K562 (cell line): ENCODE measurements at regions not wholly inside any gene's neighbourhood (a gene's known extent, or its start where the extent isn't known, plus 50 kb on each side); places are given as distances from the start of the nearest gene placed in this dataset.

Experiments
- ATAC-seq: fragments of 200-7000 bp; cut with Tn5 transposase; 3 replicates; pipeline ENCODE4 v1.9.1; 2020; ENCODE audit warnings: moderate library complexity
- BruUV-seq: library from RNA; stranded (reverse); fragments of 400-500 nt; replicated peaks from 2 replicates; lab custom pipeline; 2021; lab: Mats Ljungman, UMichigan
- CTCF ChIA-PET: fragments of 300-600 bp; formaldehyde crosslinking; extraction: SDS; loops from one replicate; lab custom pipeline; 2021; ENCODE audit warnings: low intra/inter-chr PET ratio; lab: Yijun Ruan, JAX
- POLR2A ChIA-PET: fragments of 300-600, 350-650 bp; sonication (Branson Sonifier 250); formaldehyde crosslinking; extraction: SDS; loops from one replicate; lab custom pipeline; 2021; ENCODE audit warnings: antibody characterized with exemption, inconsistent platforms; lab: Yijun Ruan, JAX
- DNase-seq, 4 experiments: peaks; one replicate each; pipeline versions ENCODE4 v3.0.0 to v3.0.0-alpha.2; 2011 to 2018; ENCODE audit warnings: low spot score in 3 of 4, mixed read lengths in 3 of 4; ENCODE audit errors: extremely low read depth in 1 of 4
- FAIRE-seq: peaks from 2 replicates; lab custom pipeline; 2011; peaks lifted over from hg19 to GRCh38; lab: Jason Lieb, UNC
- H2AFZ ChIP-seq: 2 replicates; pipeline ENCODE4 v1.6.0; 2011; ENCODE audit warnings: low read depth, low read length, control low read depth, inconsistent platforms
- H3K27ac ChIP-seq: fragments of 200-600 bp; 3 replicates; pipeline ENCODE4 v1.8.0; 2011; ENCODE audit warnings: low read depth, mild to moderate bottlenecking, control low read depth, inconsistent platforms, low read length, moderate library complexity, mixed read lengths; ENCODE audit errors: extremely low read depth
- H3K27me3 ChIP-seq, 2 experiments: fragments of 300-600 bp in 1 of 2; 2 replicates in 1 of 2; 3 replicates in 1 of 2; pipeline versions ENCODE4 v1.6.0 to v1.8.0; 2011; ENCODE audit warnings: inconsistent platforms in 2 of 2, low read length in 2 of 2, mild to moderate bottlenecking in 1 of 2, mixed read lengths in 1 of 2, moderate library complexity in 1 of 2; ENCODE audit not compliant: control insufficient read depth in 2 of 2, insufficient read depth in 2 of 2
- H3K36me3 ChIP-seq: fragments of 300-600 bp; 3 replicates; pipeline ENCODE4 v1.8.0; 2011; ENCODE audit warnings: mild to moderate bottlenecking, low read length, inconsistent platforms; ENCODE audit not compliant: control insufficient read depth, insufficient read depth
- H3K4me1 ChIP-seq, 2 experiments: fragments of 200-600 bp in 1 of 2; replicated peaks in 1 of 2; 2 replicates in 1 of 2; 3 replicates in 1 of 2; pipeline versions ENCODE4 v1.5.1 to v1.8.0; 2011; ENCODE audit warnings: inconsistent platforms in 2 of 2, low read length in 2 of 2, mild to moderate bottlenecking in 1 of 2, mixed read lengths in 1 of 2, moderate library complexity in 1 of 2; ENCODE audit not compliant: control insufficient read depth in 2 of 2, insufficient read depth in 2 of 2
- H3K4me2 ChIP-seq: 2 replicates; pipeline ENCODE4 v1.6.1; 2011; ENCODE audit warnings: low read length, control low read depth, inconsistent platforms, mixed read lengths; ENCODE audit not compliant: insufficient read depth
- H3K4me3 ChIP-seq: fragments of 200-600 bp; sonication (generic), shearing (Covaris generic); 2 replicates; pipeline ENCODE4 v1.5.1; 2016; ENCODE audit warnings: control low read depth, inconsistent platforms
- H3K79me2 ChIP-seq: fragments of 200-600 bp; 3 replicates; pipeline ENCODE4 v1.8.0; 2011; ENCODE audit warnings: low read length, inconsistent platforms; ENCODE audit not compliant: control insufficient read depth, insufficient read depth
- H3K9ac ChIP-seq, 2 experiments: 2 replicates each; pipeline versions ENCODE4 v1.6.0 to v1.6.1; 2011; ENCODE audit warnings: low read depth in 2 of 2, low read length in 2 of 2, control low read depth in 1 of 2, inconsistent platforms in 1 of 2, mild to moderate bottlenecking in 1 of 2, mixed read lengths in 1 of 2; ENCODE audit not compliant: insufficient read depth in 1 of 2
- H3K9me1 ChIP-seq: one replicate; pipeline ENCODE4 v1.6.0; 2011; ENCODE audit warnings: inconsistent platforms, mild to moderate bottlenecking, low read length, moderate library complexity; ENCODE audit not compliant: control insufficient read depth, insufficient read depth
- H3K9me3 ChIP-seq: replicated peaks from 2 replicates; pipeline ENCODE4 v1.5.1; 2011; ENCODE audit warnings: low read depth, low read length, inconsistent platforms; ENCODE audit not compliant: control insufficient read depth, insufficient read depth
- H4K20me1 ChIP-seq: replicated peaks from 2 replicates; pipeline ENCODE4 v1.6.1; 2011; ENCODE audit warnings: low read length, inconsistent platforms, mixed read lengths; ENCODE audit not compliant: control insufficient read depth, insufficient read depth
- DNMT1 ChIP-seq: fragments of 450-650 bp; IDR thresholded peaks from 2 replicates; pipeline ENCODE4 v1.6.1; 2016; ENCODE audit warnings: antibody characterized with exemption, mild to moderate bottlenecking
- ERF ChIP-seq: fragments of 450-650 bp; formaldehyde crosslinking; IDR thresholded peaks from 2 replicates; pipeline ENCODE4 v1.4.0; 2020; ENCODE audit warnings: mild to moderate bottlenecking, mixed read lengths
- NFATC3 ChIP-seq: fragments of 450-650 bp; IDR thresholded peaks from 2 replicates; pipeline ENCODE4 v1.6.1; 2017; ENCODE audit warnings: mild to moderate bottlenecking
- NFRKB ChIP-seq: fragments of 450-650 bp; IDR thresholded peaks from 2 replicates; pipeline ENCODE4 v1.6.1; 2016; ENCODE audit warnings: low read depth
- NONO ChIP-seq, 2 experiments: fragments of 200-400 bp in 1 of 2; fragments of 450-650 bp in 1 of 2; formaldehyde crosslinking in 1 of 2; IDR thresholded peaks; 2 replicates each; pipeline ENCODE4 v1.6.1; 2017; ENCODE audit warnings: low read depth in 2 of 2, mild to moderate bottlenecking in 2 of 2, moderate library complexity in 2 of 2, low read length in 1 of 2
- RB1 ChIP-seq: fragments of 450-650 bp; IDR thresholded peaks from 2 replicates; pipeline ENCODE4 v1.6.1; 2017; ENCODE audit warnings: low read depth, mild to moderate bottlenecking
- RNF2 ChIP-seq: sonication (generic); IDR thresholded peaks from 2 replicates; pipeline ENCODE4 v1.6.1; 2016
- TEAD1 ChIP-seq, 2 experiments: fragments of 450-650 bp in 1 of 2; sonication (generic) in 1 of 2; formaldehyde crosslinking; IDR thresholded peaks; 2 replicates each; pipeline versions ENCODE4 v1.4.0 to v1.8.0; 2020 to 2022; ENCODE audit warnings: mild to moderate bottlenecking in 2 of 2, missing genetic modification reagents in 1 of 2
- WGBS: fragments of 100-300 bp; shearing (Covaris generic); methylation state at CpG from one replicate; pipeline ENCODE4 v1.1.6; 2016; ENCODE audit warnings: low coverage, mixed read lengths; ENCODE audit not compliant: insufficient coverage; ENCODE audit errors: missing lambda C conversion rate; 5-methylcytosine and 5-hydroxymethylcytosine counted together
- in situ Hi-C: fragments of 300-500 bp; cut with MboI; formaldehyde crosslinking; loops from 4 replicates; pipeline ENCODE4 v1.15.0; 2018; ENCODE audit warnings: inconsistent platforms, mixed read lengths
- intact Hi-C: fragments of 100-400 bp; cut with micrococcal nuclease; formaldehyde crosslinking; loops from 2 replicates; pipeline ENCODE4 v1.14.2; 2022
- TF ChIP-seq, protein P1 (sequence below): IDR thresholded peaks from 3 replicates; pipeline ENCODE4 v1.6.1; 2011; ENCODE audit warnings: borderline replicate concordance, mild to moderate bottlenecking, moderate library complexity; ENCODE audit not compliant: insufficient read length; ENCODE audit errors: extremely low read depth
- TF ChIP-seq, protein P2 (sequence below): fragments of 450-650 bp; IDR thresholded peaks from 2 replicates; pipeline ENCODE4 v1.7.0; 2016; ENCODE audit warnings: borderline replicate concordance
- TF ChIP-seq, protein P3 (sequence below): fragments of 250-450 bp; sonication (Bioruptor Pico); IDR thresholded peaks from 2 replicates; pipeline ENCODE4 v1.8.0; 2021; ENCODE audit warnings: moderate library complexity, mild to moderate bottlenecking, inconsistent platforms
- TF ChIP-seq, protein P4 (sequence below): fragments of 250-450 bp; sonication (Bioruptor Pico); IDR thresholded peaks from 2 replicates; pipeline ENCODE4 v1.5.0; 2020; ENCODE audit warnings: mild to moderate bottlenecking
- TF ChIP-seq, protein P5 (sequence below): fragments of 250-450 bp; sonication (Bioruptor Pico); IDR thresholded peaks from 2 replicates; pipeline ENCODE4 v1.4.0; 2020; ENCODE audit warnings: mild to moderate bottlenecking, moderate library complexity

DNA sequence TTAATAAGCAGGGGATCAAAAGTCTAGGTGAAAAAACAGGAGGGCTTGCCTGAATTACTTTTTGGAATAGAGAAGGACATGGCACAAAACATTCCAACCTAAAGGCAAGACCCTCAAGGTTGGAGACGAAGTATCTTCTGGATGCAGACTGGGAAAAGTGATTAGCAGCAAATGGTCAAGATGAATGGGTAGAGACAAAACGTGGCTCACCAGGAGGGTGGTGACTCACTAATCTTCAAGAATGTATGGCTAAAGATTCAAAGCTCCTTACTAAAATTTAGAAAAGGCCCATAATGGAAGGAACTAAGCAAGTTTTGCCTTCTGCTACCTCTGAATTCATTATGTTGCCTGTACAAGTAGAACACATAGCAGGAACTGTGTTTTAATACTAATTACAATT is 469.5 kb upstream of the RBFOX1 start:
- Histone ChIP-seq H2AFZ (no peak overlapping the region), H3K9ac (no peak overlapping the region), H4K20me1 (no peaks in the 10 kb centered on the region), H3K4me2 (no peak overlapping the region), H3K4me1 (no peaks in the 10 kb centered on the region), H3K36me3 (no peaks in the 10 kb centered on the region), H3K27ac (no peak overlapping the region), H3K9me3 (no peaks in the 10 kb centered on the region), H3K4me3 (no peak overlapping the region), H3K79me2 (no peaks in the 10 kb centered on the region), H3K9me1 (no peaks in the 10 kb centered on the region), H3K27me3 (no peaks in the 10 kb centered on the region)
- in situ Hi-C loops (no loop called here), intact Hi-C loops (no loop called here)
- no TSS peak for BruUV-seq
- CTCF ChIA-PET, result no interaction called here
- no peak for ATAC-seq
- WGBS, result 0% methylated on average over 2 of the region's 2 CpGs
- DNase-seq, result no peak
- FAIRE-seq, result no peak
- POLR2A ChIA-PET, result no interaction called here
- no peak for TF ChIP-seq RB1
- no peak for TF ChIP-seq NONO (IDR thresholded peaks at IDR 0.05; ENCODE audit: low read depth in 2 of 2, low read length in 1 of 2)
- TF ChIP-seq NFRKB, result no peak
- TF ChIP-seq, protein P1, sequence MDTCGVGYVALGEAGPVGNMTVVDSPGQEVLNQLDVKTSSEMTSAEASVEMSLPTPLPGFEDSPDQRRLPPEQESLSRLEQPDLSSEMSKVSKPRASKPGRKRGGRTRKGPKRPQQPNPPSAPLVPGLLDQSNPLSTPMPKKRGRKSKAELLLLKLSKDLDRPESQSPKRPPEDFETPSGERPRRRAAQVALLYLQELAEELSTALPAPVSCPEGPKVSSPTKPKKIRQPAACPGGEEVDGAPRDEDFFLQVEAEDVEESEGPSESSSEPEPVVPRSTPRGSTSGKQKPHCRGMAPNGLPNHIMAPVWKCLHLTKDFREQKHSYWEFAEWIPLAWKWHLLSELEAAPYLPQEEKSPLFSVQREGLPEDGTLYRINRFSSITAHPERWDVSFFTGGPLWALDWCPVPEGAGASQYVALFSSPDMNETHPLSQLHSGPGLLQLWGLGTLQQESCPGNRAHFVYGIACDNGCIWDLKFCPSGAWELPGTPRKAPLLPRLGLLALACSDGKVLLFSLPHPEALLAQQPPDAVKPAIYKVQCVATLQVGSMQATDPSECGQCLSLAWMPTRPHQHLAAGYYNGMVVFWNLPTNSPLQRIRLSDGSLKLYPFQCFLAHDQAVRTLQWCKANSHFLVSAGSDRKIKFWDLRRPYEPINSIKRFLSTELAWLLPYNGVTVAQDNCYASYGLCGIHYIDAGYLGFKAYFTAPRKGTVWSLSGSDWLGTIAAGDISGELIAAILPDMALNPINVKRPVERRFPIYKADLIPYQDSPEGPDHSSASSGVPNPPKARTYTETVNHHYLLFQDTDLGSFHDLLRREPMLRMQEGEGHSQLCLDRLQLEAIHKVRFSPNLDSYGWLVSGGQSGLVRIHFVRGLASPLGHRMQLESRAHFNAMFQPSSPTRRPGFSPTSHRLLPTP, result no peak
- no peak for TF ChIP-seq NFATC3
- TF ChIP-seq, protein P2, sequence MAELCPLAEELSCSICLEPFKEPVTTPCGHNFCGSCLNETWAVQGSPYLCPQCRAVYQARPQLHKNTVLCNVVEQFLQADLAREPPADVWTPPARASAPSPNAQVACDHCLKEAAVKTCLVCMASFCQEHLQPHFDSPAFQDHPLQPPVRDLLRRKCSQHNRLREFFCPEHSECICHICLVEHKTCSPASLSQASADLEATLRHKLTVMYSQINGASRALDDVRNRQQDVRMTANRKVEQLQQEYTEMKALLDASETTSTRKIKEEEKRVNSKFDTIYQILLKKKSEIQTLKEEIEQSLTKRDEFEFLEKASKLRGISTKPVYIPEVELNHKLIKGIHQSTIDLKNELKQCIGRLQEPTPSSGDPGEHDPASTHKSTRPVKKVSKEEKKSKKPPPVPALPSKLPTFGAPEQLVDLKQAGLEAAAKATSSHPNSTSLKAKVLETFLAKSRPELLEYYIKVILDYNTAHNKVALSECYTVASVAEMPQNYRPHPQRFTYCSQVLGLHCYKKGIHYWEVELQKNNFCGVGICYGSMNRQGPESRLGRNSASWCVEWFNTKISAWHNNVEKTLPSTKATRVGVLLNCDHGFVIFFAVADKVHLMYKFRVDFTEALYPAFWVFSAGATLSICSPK, result no peak
- TF ChIP-seq ERF (CRISPR knock-in tag), result no peak
- no peak for TF ChIP-seq DNMT1
- TF ChIP-seq, protein P3, sequence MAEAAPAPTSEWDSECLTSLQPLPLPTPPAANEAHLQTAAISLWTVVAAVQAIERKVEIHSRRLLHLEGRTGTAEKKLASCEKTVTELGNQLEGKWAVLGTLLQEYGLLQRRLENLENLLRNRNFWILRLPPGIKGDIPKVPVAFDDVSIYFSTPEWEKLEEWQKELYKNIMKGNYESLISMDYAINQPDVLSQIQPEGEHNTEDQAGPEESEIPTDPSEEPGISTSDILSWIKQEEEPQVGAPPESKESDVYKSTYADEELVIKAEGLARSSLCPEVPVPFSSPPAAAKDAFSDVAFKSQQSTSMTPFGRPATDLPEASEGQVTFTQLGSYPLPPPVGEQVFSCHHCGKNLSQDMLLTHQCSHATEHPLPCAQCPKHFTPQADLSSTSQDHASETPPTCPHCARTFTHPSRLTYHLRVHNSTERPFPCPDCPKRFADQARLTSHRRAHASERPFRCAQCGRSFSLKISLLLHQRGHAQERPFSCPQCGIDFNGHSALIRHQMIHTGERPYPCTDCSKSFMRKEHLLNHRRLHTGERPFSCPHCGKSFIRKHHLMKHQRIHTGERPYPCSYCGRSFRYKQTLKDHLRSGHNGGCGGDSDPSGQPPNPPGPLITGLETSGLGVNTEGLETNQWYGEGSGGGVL (CRISPR knock-in tag), result no peak
- TF ChIP-seq RNF2, result no peak
- TF ChIP-seq, protein P4, sequence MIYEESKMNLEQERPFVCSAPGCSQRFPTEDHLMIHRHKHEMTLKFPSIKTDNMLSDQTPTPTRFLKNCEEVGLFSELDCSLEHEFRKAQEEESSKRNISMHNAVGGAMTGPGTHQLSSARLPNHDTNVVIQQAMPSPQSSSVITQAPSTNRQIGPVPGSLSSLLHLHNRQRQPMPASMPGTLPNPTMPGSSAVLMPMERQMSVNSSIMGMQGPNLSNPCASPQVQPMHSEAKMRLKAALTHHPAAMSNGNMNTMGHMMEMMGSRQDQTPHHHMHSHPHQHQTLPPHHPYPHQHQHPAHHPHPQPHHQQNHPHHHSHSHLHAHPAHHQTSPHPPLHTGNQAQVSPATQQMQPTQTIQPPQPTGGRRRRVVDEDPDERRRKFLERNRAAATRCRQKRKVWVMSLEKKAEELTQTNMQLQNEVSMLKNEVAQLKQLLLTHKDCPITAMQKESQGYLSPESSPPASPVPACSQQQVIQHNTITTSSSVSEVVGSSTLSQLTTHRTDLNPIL (CRISPR knock-in tag), result no peak
- TF ChIP-seq, protein P5, sequence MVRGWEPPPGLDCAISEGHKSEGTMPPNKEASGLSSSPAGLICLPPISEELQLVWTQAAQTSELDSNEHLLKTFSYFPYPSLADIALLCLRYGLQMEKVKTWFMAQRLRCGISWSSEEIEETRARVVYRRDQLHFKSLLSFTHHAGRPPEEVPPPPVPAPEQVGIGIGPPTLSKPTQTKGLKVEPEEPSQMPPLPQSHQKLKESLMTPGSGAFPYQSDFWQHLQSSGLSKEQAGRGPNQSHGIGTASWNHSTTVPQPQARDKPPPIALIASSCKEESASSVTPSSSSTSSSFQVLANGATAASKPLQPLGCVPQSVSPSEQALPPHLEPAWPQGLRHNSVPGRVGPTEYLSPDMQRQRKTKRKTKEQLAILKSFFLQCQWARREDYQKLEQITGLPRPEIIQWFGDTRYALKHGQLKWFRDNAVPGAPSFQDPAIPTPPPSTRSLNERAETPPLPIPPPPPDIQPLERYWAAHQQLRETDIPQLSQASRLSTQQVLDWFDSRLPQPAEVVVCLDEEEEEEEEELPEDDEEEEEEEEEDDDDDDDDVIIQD, result no peak
- no peak for TF ChIP-seq TEAD1 (CRISPR knock-in tag; IDR thresholded peaks at IDR 0.05)
